Muscle layer of duodenum (tissue), 2 donors: ENCODE measurements at regions not wholly inside any gene's neighbourhood (a gene's known extent, or its start where the extent isn't known, plus 50 kb on each side); places are given as distances from the start of the nearest gene placed in this dataset.

Source experiments
- H3K27ac ChIP-seq: one replicate; pipeline ENCODE4 v1.7.0; 2013; ENCODE audit warnings: mild to moderate bottlenecking, low read length
- H3K27me3 ChIP-seq: one replicate; pipeline ENCODE4 v1.7.0; 2013; ENCODE audit warnings: low read depth, mild to moderate bottlenecking, control low read depth, low read length
- H3K36me3 ChIP-seq, 2 donors: one replicate each; pipeline ENCODE4 v1.7.0; 2013; ENCODE audit warnings: low read length in 2 of 2, control low read depth in 1 of 2, mild to moderate bottlenecking in 1 of 2; ENCODE audit not compliant: insufficient read depth in 2 of 2, control insufficient read depth in 1 of 2
- H3K4me1 ChIP-seq, 2 donors: one replicate each; pipeline ENCODE4 v1.7.0; 2013; ENCODE audit warnings: low read length in 2 of 2, mild to moderate bottlenecking in 2 of 2, control low read depth in 1 of 2, moderate library complexity in 1 of 2; ENCODE audit not compliant: insufficient read depth in 2 of 2, control insufficient read depth in 1 of 2
- H3K4me3 ChIP-seq, 2 donors: one replicate each; pipeline ENCODE4 v1.7.0; 2013; ENCODE audit warnings: low read length in 2 of 2, low read depth in 1 of 2, mild to moderate bottlenecking in 1 of 2
- H3K9me3 ChIP-seq, 2 donors: one replicate each; pipeline ENCODE4 v1.7.0; 2013; ENCODE audit warnings: low read length in 2 of 2, control low read depth in 1 of 2, mild to moderate bottlenecking in 1 of 2; ENCODE audit not compliant: control insufficient read depth in 1 of 2
- donor health status: healthy.

GRCh38 chr4:178611062-178611461 lies 1168.8 kb upstream of the AGA start:
- Histone ChIP-seq H3K27ac (no peak overlapping the region), H3K9me3 (no peaks in the 10 kb centered on the region), H3K36me3 (no peaks in the 10 kb centered on the region), H3K4me3 (no peak overlapping the region), H3K27me3 (no peaks in the 10 kb centered on the region), H3K4me1 (no peaks in the 10 kb centered on the region)

- Histone ChIP-seq H3K4me3 (no peak overlapping the region), H3K27ac (no peak overlapping the region)
Observed at GRCh38 chr4:178612733-178613132, 1170.5 kb upstream of the AGA start.

GRCh38 chr4:178632415-178632814 lies 1190.2 kb upstream of the AGA start:
- Histone ChIP-seq H3K27me3 (no peaks in the 10 kb centered on the region), H3K27ac (no peak overlapping the region), H3K9me3 (no peaks in the 10 kb centered on the region), H3K4me3 (no peak overlapping the region), H3K4me1 (no peaks in the 10 kb centered on the region), H3K36me3 (no peaks in the 10 kb centered on the region)

More at GRCh38 chr4:178612733-178613132, 1170.5 kb upstream of the AGA start:
- Histone ChIP-seq H3K9me3 (no peaks in the 10 kb centered on the region), H3K36me3 (no peaks in the 10 kb centered on the region), H3K4me1 (no peaks in the 10 kb centered on the region), H3K27me3 (no peaks in the 10 kb centered on the region)

GRCh38 chr4:178633263-178633662 lies 1191.0 kb upstream of the AGA start:
- no peaks in the 10 kb centered on the region for H3K9me3 ChIP-seq
- no peaks in the 10 kb centered on the region for H3K36me3 ChIP-seq
- no peak overlapping the region for H3K27ac ChIP-seq
- H3K4me1 ChIP-seq = no peaks in the 10 kb centered on the region
- no peak overlapping the region for H3K4me3 ChIP-seq
- no peaks in the 10 kb centered on the region for H3K27me3 ChIP-seq

- Histone ChIP-seq H3K4me3 (no peak overlapping the region), H3K9me3 (peaks cover 0 to under 1% of the 10 kb centered on the region in 2 donors), H3K4me1 (no peaks in the 10 kb centered on the region), H3K36me3 (no peaks in the 10 kb centered on the region), H3K27me3 (no peaks in the 10 kb centered on the region), H3K27ac (no peak overlapping the region)
Observed at GRCh38 chr4:178664621-178665020, 1222.4 kb upstream of the AGA start.

- no peak overlapping the region for H3K4me3 ChIP-seq
- no peaks in the 10 kb centered on the region for H3K4me1 ChIP-seq
- no peak overlapping the region for H3K27ac ChIP-seq
- no peaks in the 10 kb centered on the region for H3K27me3 ChIP-seq
- H3K36me3 ChIP-seq = no peaks in the 10 kb centered on the region
- H3K9me3 ChIP-seq = peaks cover 0 to 4% of the 10 kb centered on the region in 2 donors
Observed at GRCh38 chr4:178665916-178666315, 1223.7 kb upstream of the AGA start.

GRCh38 chr4:178671766-178672165 lies 1229.5 kb upstream of the AGA start:
- no peaks in the 10 kb centered on the region for H3K4me1 ChIP-seq
- H3K27ac ChIP-seq = no peak overlapping the region
- no peaks in the 10 kb centered on the region for H3K27me3 ChIP-seq
- peaks cover 0 to 4% of the 10 kb centered on the region in 2 donors for H3K9me3 ChIP-seq
- H3K36me3 ChIP-seq = no peaks in the 10 kb centered on the region
- H3K4me3 ChIP-seq = no peak overlapping the region

- H3K27ac ChIP-seq = no peak overlapping the region
- peaks cover 0 to 4% of the 10 kb centered on the region in 2 donors for H3K9me3 ChIP-seq
- H3K4me1 ChIP-seq = no peaks in the 10 kb centered on the region
- no peaks in the 10 kb centered on the region for H3K36me3 ChIP-seq
- no peaks in the 10 kb centered on the region for H3K27me3 ChIP-seq
- H3K4me3 ChIP-seq = no peak overlapping the region
Observed at GRCh38 chr4:178672512-178672911, 1230.3 kb upstream of the AGA start.

GRCh38 chr4:178681871-178682270 lies 1239.6 kb upstream of the AGA start:
- H3K4me1 ChIP-seq = no peaks in the 10 kb centered on the region
- no peaks in the 10 kb centered on the region for H3K27me3 ChIP-seq
- no peak overlapping the region for H3K4me3 ChIP-seq
- H3K27ac ChIP-seq = no peak overlapping the region
- H3K36me3 ChIP-seq = no peaks in the 10 kb centered on the region
- no peaks in the 10 kb centered on the region for H3K9me3 ChIP-seq

GRCh38 chr4:178689926-178690325 lies 1247.7 kb upstream of the AGA start:
- no peaks in the 10 kb centered on the region for H3K27me3 ChIP-seq
- no peak overlapping the region for H3K27ac ChIP-seq
- H3K36me3 ChIP-seq = no peaks in the 10 kb centered on the region
- no peaks in the 10 kb centered on the region for H3K9me3 ChIP-seq
- no peak overlapping the region for H3K4me3 ChIP-seq
- no peaks in the 10 kb centered on the region for H3K4me1 ChIP-seq

- H3K27ac ChIP-seq = no peak overlapping the region
- H3K36me3 ChIP-seq = no peaks in the 10 kb centered on the region
- no peaks in the 10 kb centered on the region for H3K27me3 ChIP-seq
- H3K9me3 ChIP-seq = no peaks in the 10 kb centered on the region
- H3K4me3 ChIP-seq = no peak overlapping the region
- no peaks in the 10 kb centered on the region for H3K4me1 ChIP-seq
Observed at GRCh38 chr4:178693816-178694215, 1251.6 kb upstream of the AGA start.

- Histone ChIP-seq H3K4me3 (no peak overlapping the region), H3K4me1 (no peaks in the 10 kb centered on the region), H3K27me3 (no peaks in the 10 kb centered on the region), H3K9me3 (no peaks in the 10 kb centered on the region), H3K27ac (no peak overlapping the region), H3K36me3 (no peaks in the 10 kb centered on the region)
Observed at GRCh38 chr4:178696515-178696914, 1254.3 kb upstream of the AGA start.
